DOHH2 (cell line): ENCODE measurements at regions not wholly inside any gene's neighbourhood (a gene's known extent, or its start where the extent isn't known, plus 50 kb on each side); places are given as distances from the start of the nearest gene placed in this dataset.

Experiments
- H3F3A ChIP-seq: fragments of 200-600 bp; sonication (generic), shearing (Covaris generic); 2 replicates; pipeline ENCODE4 v1.6.0; 2016; ENCODE audit warnings: antibody characterized with exemption, mild to moderate bottlenecking; ENCODE audit not compliant: control insufficient read depth, insufficient read depth
- H3K27ac ChIP-seq: fragments of 200-600 bp; sonication (generic); 2 replicates; pipeline ENCODE4 v1.5.1; 2014; ENCODE audit warnings: low read depth, mild to moderate bottlenecking, low read length, moderate library complexity
- H3K27me3 ChIP-seq: fragments of 200-600 bp; sonication (generic); 2 replicates; pipeline ENCODE4 v1.6.1; 2014; ENCODE audit warnings: mild to moderate bottlenecking, low read length, mixed read lengths; ENCODE audit not compliant: control insufficient read depth
- H3K36me3 ChIP-seq: fragments of 200-600 bp; sonication (generic); 2 replicates; pipeline ENCODE4 v1.6.1; 2014; ENCODE audit warnings: mild to moderate bottlenecking, low read length, moderate library complexity, mixed read lengths; ENCODE audit not compliant: control insufficient read depth
- H3K4me1 ChIP-seq: fragments of 200-600 bp; sonication (generic); 2 replicates; pipeline ENCODE4 v1.6.1; 2014; ENCODE audit warnings: mild to moderate bottlenecking, low read length, mixed read lengths; ENCODE audit not compliant: control insufficient read depth
- H3K4me2 ChIP-seq: fragments of 200-600 bp; sonication (generic); 2 replicates; pipeline ENCODE4 v1.6.0; 2014; ENCODE audit warnings: mild to moderate bottlenecking, low read length, moderate library complexity
- H3K4me3 ChIP-seq: fragments of 200-600 bp; sonication (generic); 2 replicates; pipeline ENCODE4 v1.5.1; 2014; ENCODE audit warnings: mild to moderate bottlenecking, low read length, mixed read lengths
- H3K79me2 ChIP-seq: fragments of 200-600 bp; sonication (generic); 2 replicates; pipeline ENCODE4 v1.6.1; 2014; ENCODE audit warnings: mild to moderate bottlenecking, low read length, mixed read lengths; ENCODE audit not compliant: control insufficient read depth
- H3K9me2 ChIP-seq: fragments of 200-600 bp; sonication (generic); replicated peaks from 2 replicates; pipeline ENCODE4 v1.6.1; 2014; ENCODE audit warnings: mild to moderate bottlenecking, low read length, mixed read lengths; ENCODE audit not compliant: control insufficient read depth
- H3K9me3 ChIP-seq: fragments of 200-600 bp; sonication (generic); 2 replicates; pipeline ENCODE4 v1.6.1; 2014; ENCODE audit warnings: antibody characterized with exemption, low read length, mixed read lengths; ENCODE audit not compliant: control insufficient read depth, insufficient read depth
- H4K20me1 ChIP-seq: fragments of 200-600 bp; sonication (generic); 2 replicates; pipeline ENCODE4 v1.6.0; 2014; ENCODE audit warnings: low read depth, mild to moderate bottlenecking, antibody characterized with exemption, low read length, moderate library complexity; ENCODE audit not compliant: control insufficient read depth, insufficient read depth
- CTCF ChIP-seq: fragments of 200-600 bp; sonication (generic); IDR thresholded peaks from one replicate; pipeline ENCODE4 v1.5.1; 2014; ENCODE audit warnings: antibody characterized with exemption, mild to moderate bottlenecking, low read depth, low read length; ENCODE audit not compliant: poor library complexity, severe bottlenecking
- EZH2phosphoT487 ChIP-seq: fragments of 200-600 bp; sonication (generic); IDR thresholded peaks from 2 replicates; pipeline ENCODE4 v1.6.1; 2017; ENCODE audit warnings: borderline replicate concordance, mild to moderate bottlenecking, antibody characterized with exemption, low read length, moderate library complexity, mixed read lengths

DNA sequence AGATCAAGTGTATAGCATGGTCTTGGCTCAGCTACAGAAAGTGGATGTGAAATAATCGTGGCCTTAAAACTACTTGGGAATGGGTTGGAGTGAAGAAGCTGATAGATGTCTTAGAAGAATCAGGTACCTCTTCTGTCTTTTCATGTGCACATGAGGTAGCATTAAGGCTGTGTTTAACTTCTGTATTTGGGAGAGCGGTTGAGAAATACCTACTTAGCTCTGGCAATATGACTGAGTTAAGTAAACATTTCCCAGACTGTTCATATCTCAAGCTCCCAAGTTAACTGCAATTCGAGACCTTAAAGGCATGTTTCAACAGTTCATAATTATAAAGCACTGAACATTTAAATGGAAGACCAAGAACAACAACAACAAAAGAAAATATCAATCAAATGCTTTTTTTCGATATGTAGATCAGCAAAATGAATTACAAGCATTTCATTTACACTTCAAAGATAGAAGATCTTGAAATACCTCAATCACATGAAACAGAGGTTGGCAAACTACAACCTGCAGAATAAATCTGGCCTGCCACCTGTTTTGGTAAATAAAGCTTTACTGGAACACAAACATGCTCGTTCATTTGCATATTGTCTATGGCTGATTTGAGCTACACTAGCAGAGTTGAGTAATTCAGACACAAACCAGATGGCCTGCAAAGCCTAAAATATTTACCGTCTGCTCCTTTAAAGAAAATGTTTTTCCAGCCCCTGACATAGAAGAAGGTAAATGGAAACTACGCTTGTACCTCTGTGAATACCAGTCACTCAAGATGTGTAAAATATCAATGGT lies 337.1 kb upstream of the GLI3 start:
- H4K20me1 ChIP-seq: no peaks in the 10 kb centered on the region
- H3K36me3 ChIP-seq: no peaks in the 10 kb centered on the region
- no peak overlapping the region for H3K27ac ChIP-seq
- H3K9me2 ChIP-seq: no peaks in the 10 kb centered on the region
- H3K9me3 ChIP-seq: no peaks in the 10 kb centered on the region
- H3K4me1 ChIP-seq: no peaks in the 10 kb centered on the region
- H3K4me2 ChIP-seq: no peak overlapping the region
- no peaks in the 10 kb centered on the region for H3K27me3 ChIP-seq
- H3K79me2 ChIP-seq: no peaks in the 10 kb centered on the region
- no peaks in the 10 kb centered on the region for H3F3A ChIP-seq
- no peak for TF ChIP-seq EZH2phosphoT487
- no peak for TF ChIP-seq CTCF
- H3K4me3 ChIP-seq: no peak overlapping the region

- Histone ChIP-seq H3K9me3 (no peaks in the 10 kb centered on the region), H3K27me3 (no peaks in the 10 kb centered on the region), H4K20me1 (no peaks in the 10 kb centered on the region), H3K27ac (no peak overlapping the region), H3K4me1 (no peaks in the 10 kb centered on the region), H3K36me3 (no peaks in the 10 kb centered on the region), H3K4me3 (no peak overlapping the region), H3K79me2 (no peaks in the 10 kb centered on the region), H3K9me2 (peaks cover 7% of the 10 kb centered on the region; the same call in 1 of the 2 replicates), H3K4me2 (no peak overlapping the region), H3F3A (no peaks in the 10 kb centered on the region)
- TF ChIP-seq CTCF (no peak), EZH2phosphoT487 (no peak)
Measured at GRCh38 chr7:42572561-42572960, 335.6 kb upstream of the GLI3 start.

DNA sequence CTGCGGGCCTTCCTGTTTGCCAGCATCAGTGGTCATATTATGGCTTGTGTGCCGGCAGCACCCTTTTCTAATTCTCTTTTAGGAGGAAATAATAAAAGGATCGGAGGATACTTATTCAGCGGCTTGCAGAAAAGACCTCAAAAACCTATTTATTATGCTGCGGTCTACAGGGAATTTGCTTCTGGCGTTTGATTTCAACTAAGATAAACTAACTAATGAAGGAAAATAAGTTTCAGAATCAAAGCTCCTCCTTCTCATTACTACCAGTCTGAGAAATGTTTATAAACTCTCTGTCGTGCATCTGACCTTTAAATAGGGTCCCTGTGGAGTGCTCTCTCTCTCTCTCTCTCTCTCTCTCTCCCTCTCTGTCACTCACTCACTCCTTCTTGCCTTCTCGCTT lies 335.0 kb upstream of the GLI3 start:
- Histone ChIP-seq H3K27me3 (no peaks in the 10 kb centered on the region), H3K36me3 (no peaks in the 10 kb centered on the region), H3K27ac (no peak overlapping the region), H3K9me2 (peaks cover 7% of the 10 kb centered on the region; the same call in 1 of the 2 replicates), H3K79me2 (no peaks in the 10 kb centered on the region), H3K4me1 (no peaks in the 10 kb centered on the region), H3K4me2 (no peak overlapping the region), H3K9me3 (no peaks in the 10 kb centered on the region), H4K20me1 (no peaks in the 10 kb centered on the region), H3F3A (no peaks in the 10 kb centered on the region), H3K4me3 (no peak overlapping the region)
- no peak for TF ChIP-seq EZH2phosphoT487
- no peak for TF ChIP-seq CTCF
